ENCODE measurements at regions not wholly inside any gene's neighbourhood (a gene's known extent, or its start where the extent isn't known, plus 50 kb on each side); places are given as distances from the start of the nearest gene placed in this dataset.

- CTCF ChIA-PET, result interaction anchor here (0.7 kb wide), 1 partner anchor 524 kb away, joined by 3 read pairs; no protein-coding TSS in a partner anchor
- no peaks in the 10 kb centered on the region for H3K4me1 ChIP-seq (ENCODE audit: control insufficient read depth, insufficient read depth, low read length)
- no peak overlapping the region for H3K27ac ChIP-seq (ENCODE audit: extremely low read depth, low read depth, low read length)
- H3K9me3 ChIP-seq (ENCODE audit: control insufficient read depth, insufficient read depth, low read depth, low read length), result no peaks in the 10 kb centered on the region
- POLR2A ChIA-PET, result no interaction called here
- no peaks in the 10 kb centered on the region for H3K36me3 ChIP-seq (ENCODE audit: control insufficient read depth in 2 of 2, insufficient read depth in 1 of 2, low read length in 2 of 2)
- TF ChIP-seq, protein P1, sequence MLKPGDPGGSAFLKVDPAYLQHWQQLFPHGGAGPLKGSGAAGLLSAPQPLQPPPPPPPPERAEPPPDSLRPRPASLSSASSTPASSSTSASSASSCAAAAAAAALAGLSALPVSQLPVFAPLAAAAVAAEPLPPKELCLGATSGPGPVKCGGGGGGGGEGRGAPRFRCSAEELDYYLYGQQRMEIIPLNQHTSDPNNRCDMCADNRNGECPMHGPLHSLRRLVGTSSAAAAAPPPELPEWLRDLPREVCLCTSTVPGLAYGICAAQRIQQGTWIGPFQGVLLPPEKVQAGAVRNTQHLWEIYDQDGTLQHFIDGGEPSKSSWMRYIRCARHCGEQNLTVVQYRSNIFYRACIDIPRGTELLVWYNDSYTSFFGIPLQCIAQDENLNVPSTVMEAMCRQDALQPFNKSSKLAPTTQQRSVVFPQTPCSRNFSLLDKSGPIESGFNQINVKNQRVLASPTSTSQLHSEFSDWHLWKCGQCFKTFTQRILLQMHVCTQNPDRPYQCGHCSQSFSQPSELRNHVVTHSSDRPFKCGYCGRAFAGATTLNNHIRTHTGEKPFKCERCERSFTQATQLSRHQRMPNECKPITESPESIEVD (tag by site-specific recombination; IDR thresholded peaks at IDR 0.05), result no peak
- no peak for TF ChIP-seq ZSCAN30 (tag by site-specific recombination; IDR thresholded peaks at IDR 0.05)
- TF ChIP-seq ZBTB7A (tag by site-specific recombination; IDR thresholded peaks at IDR 0.05; ENCODE audit: low read depth), result no peak
- TF ChIP-seq ZNF621 (tag by site-specific recombination; IDR thresholded peaks at IDR 0.05), result no peak
- no peak for TF ChIP-seq ZNF513 (tag by site-specific recombination; IDR thresholded peaks at IDR 0.05)
- TF ChIP-seq ZNF114 (tag by site-specific recombination; IDR thresholded peaks at IDR 0.05), result no peak
- no peak for TF ChIP-seq ZEB2 (tag by site-specific recombination; IDR thresholded peaks at IDR 0.05)
- TF ChIP-seq ZNF146 (tag by site-specific recombination; IDR thresholded peaks at IDR 0.05), result no peak
- TF ChIP-seq ZNF670 (tag by site-specific recombination; IDR thresholded peaks at IDR 0.05; ENCODE audit: low read depth), result no peak
- no peak for TF ChIP-seq ZNF175 (tag by site-specific recombination; IDR thresholded peaks at IDR 0.05)
- TF ChIP-seq ZFP37 (tag by site-specific recombination; IDR thresholded peaks at IDR 0.05), result no peak
- TF ChIP-seq TRIM28 (IDR thresholded peaks at IDR 0.05; ENCODE audit: borderline replicate concordance, low read length), result no peak
- TF ChIP-seq FEZF1 (tag by site-specific recombination; IDR thresholded peaks at IDR 0.05), result no peak
- H3K4me3 ChIP-seq (ENCODE audit: low read depth, low read length), result no peak overlapping the region
Observed at GRCh38 chr5:105088961-105089360, 1526.4 kb upstream of the NUDT12 start.

- no peak overlapping the region for H3K4me3 ChIP-seq (ENCODE audit: low read depth, low read length)
- H3K36me3 ChIP-seq (ENCODE audit: control insufficient read depth in 2 of 2, insufficient read depth in 1 of 2, low read length in 2 of 2), result no peaks in the 10 kb centered on the region
- H3K27ac ChIP-seq (ENCODE audit: extremely low read depth, low read depth, low read length), result no peak overlapping the region
- no peaks in the 10 kb centered on the region for H3K9me3 ChIP-seq (ENCODE audit: control insufficient read depth, insufficient read depth, low read depth, low read length)
- ChIA-PET POLR2A (no interaction called here), CTCF (no interaction called here)
- no peaks in the 10 kb centered on the region for H3K4me1 ChIP-seq (ENCODE audit: control insufficient read depth, insufficient read depth, low read length)
- TF ChIP-seq, protein P2, sequence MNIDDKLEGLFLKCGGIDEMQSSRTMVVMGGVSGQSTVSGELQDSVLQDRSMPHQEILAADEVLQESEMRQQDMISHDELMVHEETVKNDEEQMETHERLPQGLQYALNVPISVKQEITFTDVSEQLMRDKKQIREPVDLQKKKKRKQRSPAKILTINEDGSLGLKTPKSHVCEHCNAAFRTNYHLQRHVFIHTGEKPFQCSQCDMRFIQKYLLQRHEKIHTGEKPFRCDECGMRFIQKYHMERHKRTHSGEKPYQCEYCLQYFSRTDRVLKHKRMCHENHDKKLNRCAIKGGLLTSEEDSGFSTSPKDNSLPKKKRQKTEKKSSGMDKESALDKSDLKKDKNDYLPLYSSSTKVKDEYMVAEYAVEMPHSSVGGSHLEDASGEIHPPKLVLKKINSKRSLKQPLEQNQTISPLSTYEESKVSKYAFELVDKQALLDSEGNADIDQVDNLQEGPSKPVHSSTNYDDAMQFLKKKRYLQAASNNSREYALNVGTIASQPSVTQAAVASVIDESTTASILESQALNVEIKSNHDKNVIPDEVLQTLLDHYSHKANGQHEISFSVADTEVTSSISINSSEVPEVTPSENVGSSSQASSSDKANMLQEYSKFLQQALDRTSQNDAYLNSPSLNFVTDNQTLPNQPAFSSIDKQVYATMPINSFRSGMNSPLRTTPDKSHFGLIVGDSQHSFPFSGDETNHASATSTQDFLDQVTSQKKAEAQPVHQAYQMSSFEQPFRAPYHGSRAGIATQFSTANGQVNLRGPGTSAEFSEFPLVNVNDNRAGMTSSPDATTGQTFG (tag by site-specific recombination; IDR thresholded peaks at IDR 0.05; ENCODE audit: borderline replicate concordance), result no peak
- TF ChIP-seq FEZF1 (tag by site-specific recombination; IDR thresholded peaks at IDR 0.05) (no peak), ATF2 (tag by site-specific recombination; IDR thresholded peaks at IDR 0.05; ENCODE audit: low read depth) (no peak), GLIS2 (tag by site-specific recombination; IDR thresholded peaks at IDR 0.05) (no peak), ZBTB48 (tag by site-specific recombination; IDR thresholded peaks at IDR 0.05) (no peak), ZNF239 (tag by site-specific recombination; IDR thresholded peaks at IDR 0.05) (no peak), ZBTB10 (tag by site-specific recombination; IDR thresholded peaks at IDR 0.05) (no peak), ZNF585B (tag by site-specific recombination; IDR thresholded peaks at IDR 0.05) (no peak), ZNF223 (tag by site-specific recombination; IDR thresholded peaks at IDR 0.05) (no peak), ZNF76 (tag by site-specific recombination; IDR thresholded peaks at IDR 0.05; ENCODE audit: borderline replicate concordance, low read depth) (no peak), ZNF677 (tag by site-specific recombination; IDR thresholded peaks at IDR 0.05) (no peak), ZNF623 (tag by site-specific recombination; IDR thresholded peaks at IDR 0.05) (no peak), ZNF48 (tag by site-specific recombination; IDR thresholded peaks at IDR 0.05) (no peak), GFI1B (tag by site-specific recombination; IDR thresholded peaks at IDR 0.05) (no peak), ZNF394 (tag by site-specific recombination; IDR thresholded peaks at IDR 0.05; ENCODE audit: borderline replicate concordance) (no peak), YY2 (tag by site-specific recombination; IDR thresholded peaks at IDR 0.05) (no peak)
Observed at GRCh38 chr5:105088102-105088501, 1525.5 kb upstream of the NUDT12 start.

All from HEK293 (cell line).